OCI-LY7 (cell line): ENCODE measurements at regions not wholly inside any gene's neighbourhood (a gene's known extent, or its start where the extent isn't known, plus 50 kb on each side); places are given as distances from the start of the nearest gene placed in this dataset.

Experiments used
- BruUV-seq: library from RNA; stranded (reverse); fragments of 400-500 nt; replicated peaks from 2 replicates; lab custom pipeline; 2021; lab: Mats Ljungman, UMichigan
- CTCF ChIA-PET: fragments of 300-600 bp; sonication (Branson Sonifier 250); formaldehyde crosslinking; loops from one replicate; lab custom pipeline; 2022; ENCODE audit warnings: antibody characterized with exemption; ENCODE audit not compliant: unreplicated experiment; lab: Charles Lee
- POLR2A ChIA-PET: fragments of 300-600 bp; sonication (Branson Sonifier 250); formaldehyde crosslinking; loops from one replicate; lab custom pipeline; 2022; ENCODE audit warnings: antibody characterized with exemption; lab: Charles Lee
- DNase-seq: peaks from one replicate; pipeline ENCODE4 v3.0.0-alpha.2; 2015; ENCODE audit warnings: low spot score
- H2AFZ ChIP-seq: fragments of 200-600 bp; sonication (generic), shearing (Covaris generic); 2 replicates; pipeline ENCODE4 v1.6.1; 2014; ENCODE audit warnings: mild to moderate bottlenecking, antibody characterized with exemption, low read length, moderate library complexity
- H3K27ac ChIP-seq: fragments of 200-600 bp; sonication (generic); 2 replicates; pipeline ENCODE4 v1.5.1; 2014; ENCODE audit warnings: mixed run types, low read depth, mild to moderate bottlenecking, moderate library complexity, low read length, inconsistent platforms; ENCODE audit not compliant: poor library complexity, severe bottlenecking
- H3K36me3 ChIP-seq: fragments of 200-600 bp; sonication (generic); 2 replicates; pipeline ENCODE4 v1.6.1; 2014; ENCODE audit warnings: mild to moderate bottlenecking, antibody characterized with exemption, low read length, moderate library complexity, mixed read lengths; ENCODE audit not compliant: insufficient read depth
- H3K4me1 ChIP-seq: fragments of 200-600 bp; sonication (generic); 2 replicates; pipeline ENCODE4 v1.5.1; 2014; ENCODE audit warnings: mild to moderate bottlenecking, low read length; ENCODE audit not compliant: insufficient read depth, poor library complexity, severe bottlenecking
- H3K4me2 ChIP-seq: fragments of 200-600 bp; sonication (generic); 2 replicates; pipeline ENCODE4 v1.6.1; 2014; ENCODE audit warnings: mild to moderate bottlenecking, low read length
- H3K4me3 ChIP-seq: fragments of 200-600 bp; sonication (generic); 2 replicates; pipeline ENCODE4 v1.5.1; 2014; ENCODE audit warnings: mild to moderate bottlenecking, low read depth, low read length; ENCODE audit not compliant: poor library complexity, severe bottlenecking
- H3K79me2 ChIP-seq: fragments of 200-600 bp; sonication (generic); 2 replicates; pipeline ENCODE4 v1.6.1; 2016; ENCODE audit warnings: low read depth, mild to moderate bottlenecking, low read length, moderate library complexity, mixed read lengths; ENCODE audit not compliant: insufficient read depth
- H3K9me2 ChIP-seq: fragments of 200-600 bp; sonication (generic); 2 replicates; pipeline ENCODE4 v1.6.1; 2016; ENCODE audit warnings: mild to moderate bottlenecking, low read length, mixed read lengths; ENCODE audit not compliant: insufficient read depth
- H3K9me3 ChIP-seq: fragments of 200-600 bp; sonication (generic); 2 replicates; pipeline ENCODE4 v1.6.1; 2014; ENCODE audit warnings: mild to moderate bottlenecking, mixed run types, low read length, mixed read lengths
- H4K20me1 ChIP-seq: fragments of 200-600 bp; sonication (generic); 2 replicates; pipeline ENCODE4 v1.6.1; 2014; ENCODE audit warnings: mild to moderate bottlenecking, antibody characterized with exemption, low read length, moderate library complexity, mixed read lengths; ENCODE audit not compliant: insufficient read depth
- EZH2phosphoT487 ChIP-seq: fragments of 200-600 bp; sonication (generic); IDR thresholded peaks from 2 replicates; pipeline ENCODE4 v1.6.1; 2018; ENCODE audit warnings: low read depth, borderline replicate concordance, mild to moderate bottlenecking, mixed run types, antibody characterized with exemption, low read length, moderate library complexity, mixed read lengths
- intact Hi-C: fragments of 100-400 bp; cut with micrococcal nuclease; formaldehyde crosslinking; loops from one replicate; pipeline ENCODE4 v1.10.0; 2022; ENCODE audit not compliant: unreplicated experiment
- TF ChIP-seq, protein P1 (sequence below): fragments of 200-600 bp; sonication (generic); conservative IDR thresholded peaks from 2 replicates; pipeline ENCODE4 v1.5.1; 2014; ENCODE audit warnings: mild to moderate bottlenecking, antibody characterized with exemption, low read length, moderate library complexity, mixed read lengths

DNA sequence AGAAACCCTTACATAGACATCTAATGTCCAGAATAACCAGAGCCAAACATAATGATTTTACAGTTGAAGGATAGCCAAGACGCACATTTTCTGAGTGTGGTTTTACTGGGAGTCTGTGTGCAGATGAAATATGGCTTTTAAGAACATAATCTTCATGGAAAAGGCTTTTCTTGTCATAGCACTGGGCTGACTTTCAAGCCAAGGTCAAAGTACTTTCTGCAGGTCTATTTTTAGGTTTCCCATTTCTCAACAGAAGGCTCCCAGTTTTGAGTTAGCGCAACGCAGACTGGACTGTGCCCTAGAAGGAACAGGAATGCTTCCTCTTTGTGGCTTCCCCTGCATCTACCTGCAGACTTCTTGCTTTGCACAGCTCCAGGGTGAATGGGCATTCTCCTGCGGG lies 92.3 kb upstream of the UPP2 start:
- Histone ChIP-seq H3K9me3 (no peaks in the 10 kb centered on the region), H3K36me3 (no peaks in the 10 kb centered on the region), H3K4me1 (no peaks in the 10 kb centered on the region), H4K20me1 (no peaks in the 10 kb centered on the region), H3K9me2 (no peaks in the 10 kb centered on the region), H2AFZ (no peak overlapping the region), H3K4me3 (no peak overlapping the region), H3K4me2 (no peak overlapping the region), H3K27ac (no peak overlapping the region), H3K79me2 (no peaks in the 10 kb centered on the region)
- BruUV-seq = no TSS peak
- ChIA-PET CTCF (no interaction called here), POLR2A (no interaction called here)
- no peak for DNase-seq
- TF ChIP-seq, protein P1, sequence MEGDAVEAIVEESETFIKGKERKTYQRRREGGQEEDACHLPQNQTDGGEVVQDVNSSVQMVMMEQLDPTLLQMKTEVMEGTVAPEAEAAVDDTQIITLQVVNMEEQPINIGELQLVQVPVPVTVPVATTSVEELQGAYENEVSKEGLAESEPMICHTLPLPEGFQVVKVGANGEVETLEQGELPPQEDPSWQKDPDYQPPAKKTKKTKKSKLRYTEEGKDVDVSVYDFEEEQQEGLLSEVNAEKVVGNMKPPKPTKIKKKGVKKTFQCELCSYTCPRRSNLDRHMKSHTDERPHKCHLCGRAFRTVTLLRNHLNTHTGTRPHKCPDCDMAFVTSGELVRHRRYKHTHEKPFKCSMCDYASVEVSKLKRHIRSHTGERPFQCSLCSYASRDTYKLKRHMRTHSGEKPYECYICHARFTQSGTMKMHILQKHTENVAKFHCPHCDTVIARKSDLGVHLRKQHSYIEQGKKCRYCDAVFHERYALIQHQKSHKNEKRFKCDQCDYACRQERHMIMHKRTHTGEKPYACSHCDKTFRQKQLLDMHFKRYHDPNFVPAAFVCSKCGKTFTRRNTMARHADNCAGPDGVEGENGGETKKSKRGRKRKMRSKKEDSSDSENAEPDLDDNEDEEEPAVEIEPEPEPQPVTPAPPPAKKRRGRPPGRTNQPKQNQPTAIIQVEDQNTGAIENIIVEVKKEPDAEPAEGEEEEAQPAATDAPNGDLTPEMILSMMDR = no peak
- no peak for TF ChIP-seq EZH2phosphoT487
- intact Hi-C loops = loop anchor here (5.0 kb wide), 1 partner anchor 707 kb away; no protein-coding TSS in a partner anchor

DNA sequence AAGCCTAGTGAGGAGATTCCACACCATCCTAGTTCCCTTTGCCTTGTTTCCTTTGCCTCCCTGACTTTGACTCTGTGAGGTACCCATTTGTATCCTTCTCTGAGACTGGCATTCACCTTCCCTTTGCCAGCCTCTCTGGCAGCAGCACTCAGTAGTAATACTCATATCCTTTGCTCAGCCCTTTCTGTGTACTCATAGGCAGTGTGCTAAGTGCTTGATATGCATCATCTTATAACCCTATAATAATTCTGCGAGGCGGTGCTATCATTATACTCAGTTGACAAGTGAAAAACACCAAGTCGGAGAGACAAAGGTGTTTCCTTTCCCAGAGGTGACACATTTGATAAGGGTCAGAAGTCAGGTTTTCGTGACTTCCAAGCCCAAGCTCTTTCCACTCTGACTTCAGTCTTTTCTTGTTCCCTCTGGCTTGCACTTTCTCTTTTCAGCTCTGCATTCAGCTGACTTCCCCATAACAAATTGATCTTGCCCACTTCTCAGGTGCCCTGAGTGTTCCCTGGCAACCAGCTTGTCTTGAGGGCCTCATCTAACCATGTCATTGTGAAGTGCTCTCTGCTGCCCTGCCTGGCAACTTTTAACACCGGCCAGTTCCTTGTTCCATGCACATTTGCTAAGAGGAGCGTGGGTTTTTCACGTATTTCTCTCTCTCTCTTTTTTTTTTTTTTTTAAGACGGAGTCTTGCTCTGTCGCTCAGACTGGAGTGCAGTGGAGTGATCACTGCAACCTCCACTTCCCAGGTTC lies 94.5 kb upstream of the UPP2 start:
- H3K4me1 ChIP-seq = no peaks in the 10 kb centered on the region
- H3K4me2 ChIP-seq = no peak overlapping the region
- H3K27ac ChIP-seq = no peak overlapping the region
- POLR2A ChIA-PET = interaction anchor here (0.7 to 0.8 kb wide), 3 partner anchors 53 to 739 kb away, joined by 3 to 6 read pairs (median 3); no protein-coding TSS in a partner anchor
- no peaks in the 10 kb centered on the region for H4K20me1 ChIP-seq
- no peaks in the 10 kb centered on the region for H3K36me3 ChIP-seq
- no peaks in the 10 kb centered on the region for H3K9me3 ChIP-seq
- H2AFZ ChIP-seq = no peak overlapping the region
- H3K9me2 ChIP-seq = no peaks in the 10 kb centered on the region
- H3K79me2 ChIP-seq = no peaks in the 10 kb centered on the region
- TF ChIP-seq, protein P1 = no peak; the same call in 1 of the 2 replicates
- TF ChIP-seq EZH2phosphoT487 = no peak
- no peak overlapping the region for H3K4me3 ChIP-seq
- CTCF ChIA-PET = no interaction called here
- BruUV-seq = no TSS peak
- intact Hi-C loops = loop anchor here (5.0 kb wide), 1 partner anchor 705 kb away; no protein-coding TSS in a partner anchor
- DNase-seq = no peak
